ENCODE measurements at regions not wholly inside any gene's neighbourhood (a gene's known extent, or its start where the extent isn't known, plus 50 kb on each side); places are given as distances from the start of the nearest gene placed in this dataset.

DNA sequence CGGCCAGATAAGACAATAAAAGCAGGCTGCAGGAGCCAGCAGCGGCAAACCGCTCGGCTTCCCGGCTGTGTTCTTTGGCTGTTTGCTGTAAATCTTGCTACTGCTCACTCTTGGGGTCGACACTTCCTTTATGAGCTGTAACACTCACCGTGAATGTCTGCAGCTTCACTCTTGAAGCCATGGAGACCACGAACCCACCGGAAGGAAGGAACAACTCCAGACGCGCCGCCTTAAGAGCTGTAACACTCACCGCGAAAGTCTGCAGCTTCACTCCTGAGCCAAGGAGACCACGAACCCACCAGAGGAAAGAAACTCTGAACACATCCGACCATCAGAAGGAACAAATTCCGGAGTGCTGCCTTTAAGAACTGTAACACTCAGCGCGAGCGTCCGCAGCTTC, 451.7 kb downstream of the AGTPBP1 start:
- DNase-seq (ENCODE audit: extremely low read depth in 1 of 4, low spot score in 3 of 4), result no peak

DNA sequence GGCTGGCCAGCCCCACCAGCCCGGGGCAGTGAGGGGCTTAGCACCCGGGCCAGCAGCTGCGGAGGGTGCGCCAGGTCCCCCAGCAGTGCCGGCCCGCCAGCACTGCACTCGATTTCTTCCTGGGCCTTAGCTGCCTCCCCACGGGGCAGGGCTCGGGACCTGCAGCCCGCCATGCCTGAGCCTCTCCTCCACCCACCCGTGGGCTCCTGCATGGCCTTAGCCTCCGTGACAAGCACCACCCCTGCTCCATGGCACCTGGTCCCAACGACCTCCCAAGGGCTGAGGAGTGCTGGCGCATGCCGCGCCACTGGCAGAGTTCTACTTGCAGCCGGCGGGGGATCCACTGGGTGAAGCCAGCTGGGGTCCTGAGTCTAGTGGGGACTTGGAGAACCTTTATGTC, 452.6 kb downstream of the AGTPBP1 start:
- H3K9me3 ChIP-seq (replicated peaks; ENCODE audit: control insufficient read depth, insufficient read depth, low read depth, low read length), result no peaks in the 10 kb centered on the region
- ChIA-PET POLR2A (no interaction called here), CTCF (ENCODE audit: low intra/inter-chr PET ratio) (no interaction called here)
- H4K20me1 ChIP-seq (replicated peaks; ENCODE audit: control insufficient read depth, insufficient read depth, low read length), result no peaks in the 10 kb centered on the region
- ATAC-seq, result no peak
- no peaks in the 10 kb centered on the region for H3K4me1 ChIP-seq (replicated peaks in 1 of 2; ENCODE audit: control insufficient read depth in 2 of 2, insufficient read depth in 2 of 2, low read length in 2 of 2)
- BruUV-seq (replicated peaks), result no TSS peak
- no peaks in the 10 kb centered on the region for H3K36me3 ChIP-seq (ENCODE audit: control insufficient read depth, insufficient read depth, low read length)
- in situ Hi-C loops (cut with MboI), result no loop called here
- no peak overlapping the region for H3K27ac ChIP-seq (ENCODE audit: extremely low read depth, low read depth, low read length)
- FAIRE-seq, result no peak
- H3K9ac ChIP-seq (ENCODE audit: insufficient read depth in 1 of 2, low read depth in 2 of 2, low read length in 2 of 2), result no peak overlapping the region
- H3K9me1 ChIP-seq (ENCODE audit: control insufficient read depth, insufficient read depth, low read length), result no peaks in the 10 kb centered on the region
- DNase-seq (ENCODE audit: extremely low read depth in 1 of 4, low spot score in 3 of 4), result no peak
- 0% methylated on average over 3 of the region's 18 CpGs for WGBS (ENCODE audit: insufficient coverage, low coverage, missing lambda C conversion rate)
- no peak overlapping the region for H3K4me3 ChIP-seq
- no peaks in the 10 kb centered on the region for H3K27me3 ChIP-seq (ENCODE audit: control insufficient read depth in 2 of 2, insufficient read depth in 2 of 2, low read length in 2 of 2)
- H2AFZ ChIP-seq (ENCODE audit: low read depth, low read length), result no peak overlapping the region
- no peak overlapping the region for H3K4me2 ChIP-seq (ENCODE audit: insufficient read depth, low read length)
- intact Hi-C loops (cut with micrococcal nuclease), result no loop called here
- no peaks in the 10 kb centered on the region for H3K79me2 ChIP-seq (ENCODE audit: control insufficient read depth, insufficient read depth, low read length)
- TF ChIP-seq HEY1 (CRISPR knock-in tag; IDR thresholded peaks at IDR 0.05; ENCODE audit: borderline replicate concordance), result no peak
- TF ChIP-seq, protein P1, sequence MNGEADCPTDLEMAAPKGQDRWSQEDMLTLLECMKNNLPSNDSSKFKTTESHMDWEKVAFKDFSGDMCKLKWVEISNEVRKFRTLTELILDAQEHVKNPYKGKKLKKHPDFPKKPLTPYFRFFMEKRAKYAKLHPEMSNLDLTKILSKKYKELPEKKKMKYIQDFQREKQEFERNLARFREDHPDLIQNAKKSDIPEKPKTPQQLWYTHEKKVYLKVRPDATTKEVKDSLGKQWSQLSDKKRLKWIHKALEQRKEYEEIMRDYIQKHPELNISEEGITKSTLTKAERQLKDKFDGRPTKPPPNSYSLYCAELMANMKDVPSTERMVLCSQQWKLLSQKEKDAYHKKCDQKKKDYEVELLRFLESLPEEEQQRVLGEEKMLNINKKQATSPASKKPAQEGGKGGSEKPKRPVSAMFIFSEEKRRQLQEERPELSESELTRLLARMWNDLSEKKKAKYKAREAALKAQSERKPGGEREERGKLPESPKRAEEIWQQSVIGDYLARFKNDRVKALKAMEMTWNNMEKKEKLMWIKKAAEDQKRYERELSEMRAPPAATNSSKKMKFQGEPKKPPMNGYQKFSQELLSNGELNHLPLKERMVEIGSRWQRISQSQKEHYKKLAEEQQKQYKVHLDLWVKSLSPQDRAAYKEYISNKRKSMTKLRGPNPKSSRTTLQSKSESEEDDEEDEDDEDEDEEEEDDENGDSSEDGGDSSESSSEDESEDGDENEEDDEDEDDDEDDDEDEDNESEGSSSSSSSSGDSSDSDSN (IDR thresholded peaks at IDR 0.05; ENCODE audit: borderline replicate concordance in 1 of 2, low read depth in 2 of 2, low read length in 2 of 2), result no peak
- TF ChIP-seq ZBED1 (IDR thresholded peaks at IDR 0.05), result no peak
- TF ChIP-seq, protein P2, sequence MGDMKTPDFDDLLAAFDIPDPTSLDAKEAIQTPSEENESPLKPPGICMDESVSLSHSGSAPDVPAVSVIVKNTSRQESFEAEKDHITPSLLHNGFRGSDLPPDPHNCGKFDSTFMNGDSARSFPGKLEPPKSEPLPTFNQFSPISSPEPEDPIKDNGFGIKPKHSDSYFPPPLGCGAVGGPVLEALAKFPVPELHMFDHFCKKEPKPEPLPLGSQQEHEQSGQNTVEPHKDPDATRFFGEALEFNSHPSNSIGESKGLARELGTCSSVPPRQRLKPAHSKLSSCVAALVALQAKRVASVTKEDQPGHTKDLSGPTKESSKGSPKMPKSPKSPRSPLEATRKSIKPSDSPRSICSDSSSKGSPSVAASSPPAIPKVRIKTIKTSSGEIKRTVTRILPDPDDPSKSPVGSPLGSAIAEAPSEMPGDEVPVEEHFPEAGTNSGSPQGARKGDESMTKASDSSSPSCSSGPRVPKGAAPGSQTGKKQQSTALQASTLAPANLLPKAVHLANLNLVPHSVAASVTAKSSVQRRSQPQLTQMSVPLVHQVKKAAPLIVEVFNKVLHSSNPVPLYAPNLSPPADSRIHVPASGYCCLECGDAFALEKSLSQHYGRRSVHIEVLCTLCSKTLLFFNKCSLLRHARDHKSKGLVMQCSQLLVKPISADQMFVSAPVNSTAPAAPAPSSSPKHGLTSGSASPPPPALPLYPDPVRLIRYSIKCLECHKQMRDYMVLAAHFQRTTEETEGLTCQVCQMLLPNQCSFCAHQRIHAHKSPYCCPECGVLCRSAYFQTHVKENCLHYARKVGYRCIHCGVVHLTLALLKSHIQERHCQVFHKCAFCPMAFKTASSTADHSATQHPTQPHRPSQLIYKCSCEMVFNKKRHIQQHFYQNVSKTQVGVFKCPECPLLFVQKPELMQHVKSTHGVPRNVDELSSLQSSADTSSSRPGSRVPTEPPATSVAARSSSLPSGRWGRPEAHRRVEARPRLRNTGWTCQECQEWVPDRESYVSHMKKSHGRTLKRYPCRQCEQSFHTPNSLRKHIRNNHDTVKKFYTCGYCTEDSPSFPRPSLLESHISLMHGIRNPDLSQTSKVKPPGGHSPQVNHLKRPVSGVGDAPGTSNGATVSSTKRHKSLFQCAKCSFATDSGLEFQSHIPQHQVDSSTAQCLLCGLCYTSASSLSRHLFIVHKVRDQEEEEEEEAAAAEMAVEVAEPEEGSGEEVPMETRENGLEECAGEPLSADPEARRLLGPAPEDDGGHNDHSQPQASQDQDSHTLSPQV (IDR thresholded peaks at IDR 0.05), result no peak
- TF ChIP-seq ZFP30 (CRISPR knock-in tag; IDR thresholded peaks at IDR 0.05; ENCODE audit: borderline replicate concordance), result no peak

More for the DNA sequence above, 451.7 kb downstream of the AGTPBP1 start:
- Histone ChIP-seq H3K79me2 (ENCODE audit: control insufficient read depth, insufficient read depth, low read length) (no peaks in the 10 kb centered on the region), H3K9me3 (replicated peaks; ENCODE audit: control insufficient read depth, insufficient read depth, low read depth, low read length) (no peaks in the 10 kb centered on the region), H3K4me1 (replicated peaks in 1 of 2; ENCODE audit: control insufficient read depth in 2 of 2, insufficient read depth in 2 of 2, low read length in 2 of 2) (no peaks in the 10 kb centered on the region), H2AFZ (ENCODE audit: low read depth, low read length) (no peak overlapping the region), H3K4me3 (no peak overlapping the region), H3K36me3 (ENCODE audit: control insufficient read depth, insufficient read depth, low read length) (no peaks in the 10 kb centered on the region), H3K9me1 (ENCODE audit: control insufficient read depth, insufficient read depth, low read length) (no peaks in the 10 kb centered on the region), H3K27ac (ENCODE audit: extremely low read depth, low read depth, low read length) (no peak overlapping the region), H3K4me2 (ENCODE audit: insufficient read depth, low read length) (no peak overlapping the region), H3K9ac (ENCODE audit: insufficient read depth in 1 of 2, low read depth in 2 of 2, low read length in 2 of 2) (no peak overlapping the region), H3K27me3 (ENCODE audit: control insufficient read depth in 2 of 2, insufficient read depth in 2 of 2, low read length in 2 of 2) (no peaks in the 10 kb centered on the region), H4K20me1 (replicated peaks; ENCODE audit: control insufficient read depth, insufficient read depth, low read length) (no peaks in the 10 kb centered on the region)
- ChIA-PET POLR2A (no interaction called here), CTCF (ENCODE audit: low intra/inter-chr PET ratio) (no interaction called here)
- FAIRE-seq (no peak), ATAC-seq (no peak)
- in situ Hi-C loops (cut with MboI) (no loop called here), intact Hi-C loops (cut with micrococcal nuclease) (no loop called here)
- BruUV-seq (replicated peaks), result no TSS peak
- 27% methylated on average over 14 of the region's 21 CpGs for WGBS (ENCODE audit: insufficient coverage, low coverage, missing lambda C conversion rate)
- no peak for TF ChIP-seq ZKSCAN3 (CRISPR knock-in tag; IDR thresholded peaks at IDR 0.05)
- TF ChIP-seq, protein P3, sequence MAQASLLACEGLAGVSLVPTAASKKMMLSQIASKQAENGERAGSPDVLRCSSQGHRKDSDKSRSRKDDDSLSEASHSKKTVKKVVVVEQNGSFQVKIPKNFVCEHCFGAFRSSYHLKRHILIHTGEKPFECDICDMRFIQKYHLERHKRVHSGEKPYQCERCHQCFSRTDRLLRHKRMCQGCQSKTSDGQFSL (CRISPR knock-in tag; IDR thresholded peaks at IDR 0.05), result no peak
- TF ChIP-seq, protein P3 (tag; IDR thresholded peaks at IDR 0.05), result peak in 1 of 2 experiments; percentile 26; a peak in 1 of 4 replicates
